ENCODE measurements at regions not wholly inside any gene's neighbourhood (a gene's known extent, or its start where the extent isn't known, plus 50 kb on each side); places are given as distances from the start of the nearest gene placed in this dataset.

GRCh38 chr10:128861018-128861901 lies 605.8 kb upstream of the MGMT start:
- H3K79me2 ChIP-seq (ENCODE audit: low read depth): no peaks in the 10 kb centered on the region
- no peak overlapping the region for H3K27ac Mint-ChIP-seq
- H3K4me1 ChIP-seq: no peaks in the 10 kb centered on the region
- H3F3A ChIP-seq (ENCODE audit: low read depth): no peaks in the 10 kb centered on the region
- H3K4me2 ChIP-seq: no peak overlapping the region
- H3K27me3 ChIP-seq: no peaks in the 10 kb centered on the region
- H3K9me3 Mint-ChIP-seq: peaks cover 2% of the 10 kb centered on the region
- H3K36me3 Mint-ChIP-seq: no peaks in the 10 kb centered on the region
- H3K27me3 Mint-ChIP-seq (ENCODE audit: insufficient read depth, low read depth): peaks cover 4% of the 10 kb centered on the region
- H4K20me1 ChIP-seq (ENCODE audit: low read depth): no peaks in the 10 kb centered on the region
- H3K36me3 ChIP-seq: no peaks in the 10 kb centered on the region
- peaks cover 9% of the 10 kb centered on the region for H3K4me1 Mint-ChIP-seq
- no peak for TF ChIP-seq EZH2 (IDR thresholded peaks at IDR 0.05)
- TF ChIP-seq CTCF (IDR thresholded peaks at IDR 0.05): no peak
- no peak for TF ChIP-seq EZH2phosphoT487 (IDR thresholded peaks at IDR 0.05)
- no peak overlapping the region for H3K4me3 Mint-ChIP-seq
- no peak overlapping the region for H2AFZ ChIP-seq (replicated peaks)
- no peak overlapping the region for H3K9ac ChIP-seq
- H3K4me3 ChIP-seq: no peak overlapping the region
- H3K9me3 ChIP-seq (ENCODE audit: low read depth): no peaks in the 10 kb centered on the region
- no peak overlapping the region for H3K27ac ChIP-seq
- DNase-seq (ENCODE audit: low spot score): no peak

- H3K4me1 ChIP-seq: peaks cover 5% of the 10 kb centered on the region
- no peaks in the 10 kb centered on the region for H3K9me3 ChIP-seq (ENCODE audit: low read depth)
- Mint-ChIP-seq H3K4me1 (peaks cover 23% of the 10 kb centered on the region), H3K27ac (no peak overlapping the region), H3K4me3 (no peak overlapping the region), H3K9me3 (peaks cover 2% of the 10 kb centered on the region), H3K36me3 (no peaks in the 10 kb centered on the region), H3K27me3 (ENCODE audit: insufficient read depth, low read depth) (peaks cover 4% of the 10 kb centered on the region)
- TF ChIP-seq CTCF (IDR thresholded peaks at IDR 0.05): no peak
- no peak for TF ChIP-seq EZH2phosphoT487 (IDR thresholded peaks at IDR 0.05)
- no peak for TF ChIP-seq EZH2 (IDR thresholded peaks at IDR 0.05)
- H3F3A ChIP-seq (ENCODE audit: low read depth): no peaks in the 10 kb centered on the region
- H3K9ac ChIP-seq: no peak overlapping the region
- no peaks in the 10 kb centered on the region for H3K79me2 ChIP-seq (ENCODE audit: low read depth)
- no peaks in the 10 kb centered on the region for H3K36me3 ChIP-seq
- H3K4me3 ChIP-seq: no peak overlapping the region
- H3K4me2 ChIP-seq: no peak overlapping the region
- H3K27ac ChIP-seq: no peak overlapping the region
- H4K20me1 ChIP-seq (ENCODE audit: low read depth): no peaks in the 10 kb centered on the region
- DNase-seq (ENCODE audit: low spot score): no peak
- no peak overlapping the region for H2AFZ ChIP-seq (replicated peaks)
- no peaks in the 10 kb centered on the region for H3K27me3 ChIP-seq
Observed at GRCh38 chr10:128863411-128863810, 603.6 kb upstream of the MGMT start.

GRCh38 chr10:128863823-128864405 lies 603.1 kb upstream of the MGMT start:
- no peaks in the 10 kb centered on the region for H4K20me1 ChIP-seq (ENCODE audit: low read depth)
- H3K36me3 Mint-ChIP-seq: no peaks in the 10 kb centered on the region
- no peak overlapping the region for H3K27ac ChIP-seq
- H2AFZ ChIP-seq (replicated peaks): no peak overlapping the region
- no peaks in the 10 kb centered on the region for H3K27me3 ChIP-seq
- no peak overlapping the region for H3K4me3 Mint-ChIP-seq
- no peaks in the 10 kb centered on the region for H3F3A ChIP-seq (ENCODE audit: low read depth)
- peaks cover 23% of the 10 kb centered on the region for H3K4me1 Mint-ChIP-seq
- H3K9me3 Mint-ChIP-seq: peaks cover 2% of the 10 kb centered on the region
- H3K79me2 ChIP-seq (ENCODE audit: low read depth): no peaks in the 10 kb centered on the region
- peaks cover 5% of the 10 kb centered on the region for H3K4me1 ChIP-seq
- H3K9me3 ChIP-seq (ENCODE audit: low read depth): no peaks in the 10 kb centered on the region
- no peak for TF ChIP-seq CTCF (IDR thresholded peaks at IDR 0.05)
- TF ChIP-seq EZH2 (IDR thresholded peaks at IDR 0.05): no peak
- no peak for TF ChIP-seq EZH2phosphoT487 (IDR thresholded peaks at IDR 0.05)
- H3K27ac Mint-ChIP-seq: no peak overlapping the region
- DNase-seq (ENCODE audit: low spot score): no peak
- H3K4me3 ChIP-seq: no peak overlapping the region
- no peaks in the 10 kb centered on the region for H3K36me3 ChIP-seq
- no peak overlapping the region for H3K4me2 ChIP-seq
- H3K9ac ChIP-seq: no peak overlapping the region
- H3K27me3 Mint-ChIP-seq (ENCODE audit: insufficient read depth, low read depth): peaks cover 4% of the 10 kb centered on the region
